NCI-H446 (cell line): ENCODE measurements at regions not wholly inside any gene's neighbourhood (a gene's known extent, or its start where the extent isn't known, plus 50 kb on each side); places are given as distances from the start of the nearest gene placed in this dataset.
"Not testable (repeated sequence)": the region's sequence is repeated elsewhere in the genome, so short reads cannot be mapped to it uniquely, and the experiment has no call there.

Experiments used
- DNase-seq, 2 experiments: peaks; one replicate each; lab custom pipeline; 2025; lab: John Stamatoyannopoulos, UW

DNA sequence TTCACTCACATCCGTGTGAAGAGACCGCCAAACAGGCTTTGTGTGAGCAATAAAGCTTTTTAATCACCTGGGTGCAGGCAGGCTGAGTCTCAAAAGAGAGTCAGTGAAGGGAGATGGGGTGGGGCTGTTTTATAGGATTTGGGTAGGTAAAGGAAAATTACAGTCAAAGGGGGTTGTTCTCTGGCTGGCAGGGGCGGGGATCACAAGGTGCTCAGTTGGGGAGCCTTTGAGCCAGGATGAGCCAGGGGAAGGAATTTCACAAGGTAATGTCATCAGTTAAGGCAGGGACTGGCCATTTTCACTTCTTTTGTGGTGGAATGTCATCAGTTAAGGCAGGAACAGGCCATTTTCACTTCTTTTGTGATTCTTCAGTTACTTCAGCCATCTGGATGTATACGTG, 210.3 kb upstream of the ELL2 start:
- DNase-seq: not testable (repeated sequence)

DNA sequence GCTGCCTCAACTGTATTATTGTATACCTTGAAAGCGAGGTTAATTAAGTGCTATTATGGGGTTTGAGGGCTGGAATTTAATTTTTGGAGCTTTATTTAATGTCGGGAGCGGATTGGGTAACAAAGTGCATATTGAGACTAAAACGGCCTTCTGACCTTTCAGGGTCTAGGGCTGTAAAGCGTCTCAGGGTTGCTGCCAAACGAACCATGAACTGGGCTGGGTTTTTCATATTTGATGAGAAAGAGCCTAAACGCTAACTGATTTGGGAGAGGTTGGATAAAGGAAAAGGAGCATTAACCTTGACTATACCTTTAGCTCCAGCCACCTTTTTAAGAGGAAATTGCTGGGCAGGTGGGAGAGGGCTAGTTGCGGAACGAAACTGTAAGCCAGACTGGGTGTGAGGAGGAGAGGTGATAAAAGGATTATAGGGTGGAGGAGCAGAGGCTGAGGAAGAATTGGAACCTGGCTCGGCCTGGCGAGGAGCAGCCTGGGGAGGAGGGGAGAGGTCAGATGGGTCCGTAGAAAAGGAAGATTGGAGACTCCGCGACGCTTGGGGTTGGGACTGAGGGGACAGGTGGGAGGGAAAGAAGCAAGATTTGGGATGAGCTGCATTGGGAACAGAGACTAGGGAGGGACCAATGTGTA, 209.0 kb upstream of the ELL2 start:
- not testable (repeated sequence) for DNase-seq

DNA sequence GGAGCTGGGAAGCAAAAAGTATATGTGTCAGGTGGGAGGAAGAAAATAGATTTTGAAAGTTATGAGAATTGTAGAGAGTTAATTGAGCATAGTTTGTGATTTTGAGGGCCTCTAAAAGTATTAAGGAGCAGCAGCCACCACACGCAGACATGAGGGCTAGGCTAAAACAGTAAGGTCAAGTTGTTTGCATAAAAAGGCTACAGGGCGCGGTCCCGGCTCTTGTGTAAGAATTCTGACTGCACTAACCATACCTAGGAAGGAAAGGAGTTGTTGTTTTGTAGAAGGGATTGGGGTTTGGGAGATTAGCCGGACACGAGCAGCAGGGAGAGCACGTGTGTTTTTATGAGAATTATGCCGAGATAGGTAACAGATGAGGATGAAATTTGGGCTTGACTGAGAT, 207.2 kb upstream of the ELL2 start:
- DNase-seq: not testable (repeated sequence)

DNA sequence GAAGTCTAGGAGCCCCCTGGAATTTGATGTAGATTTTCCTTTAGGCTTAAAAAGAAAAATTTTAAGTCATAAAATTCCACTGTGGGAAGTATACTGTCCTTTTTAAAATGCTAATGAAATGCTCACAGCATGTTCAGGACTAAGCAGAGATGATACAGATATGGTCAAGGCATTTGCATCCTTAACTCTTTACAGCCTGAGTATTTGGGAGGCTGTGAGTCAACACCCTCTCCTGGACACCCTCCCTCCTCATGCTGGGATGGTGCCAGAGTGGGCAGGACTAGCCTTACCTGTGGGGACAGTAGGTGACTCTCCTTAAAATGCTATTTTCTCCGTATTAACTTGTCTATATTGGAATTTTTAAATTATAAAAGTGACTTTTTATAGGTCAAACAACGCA, 197.4 kb upstream of the ELL2 start:
- no peak for DNase-seq

DNA sequence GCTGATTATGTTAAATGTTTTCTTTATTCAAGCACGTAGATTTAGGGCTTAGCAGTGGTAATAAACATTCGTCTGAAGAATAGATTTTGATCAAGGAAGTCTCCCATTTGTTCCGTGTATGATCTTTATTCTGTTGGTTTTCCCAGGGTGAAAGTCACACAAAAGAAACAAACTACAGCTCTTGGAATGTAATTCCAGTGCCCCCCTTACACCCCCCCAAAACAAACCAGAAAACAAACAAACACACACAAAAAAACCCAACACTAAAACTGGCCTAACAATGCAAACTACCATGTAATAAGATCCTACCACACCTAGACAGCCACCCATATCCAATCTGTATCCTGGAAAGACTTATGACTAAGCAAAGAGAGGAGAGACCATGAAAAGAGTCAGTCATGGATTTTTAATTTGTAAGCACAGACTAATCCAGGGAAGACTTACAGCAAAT, 196.2 kb upstream of the ELL2 start:
- no peak for DNase-seq

DNA sequence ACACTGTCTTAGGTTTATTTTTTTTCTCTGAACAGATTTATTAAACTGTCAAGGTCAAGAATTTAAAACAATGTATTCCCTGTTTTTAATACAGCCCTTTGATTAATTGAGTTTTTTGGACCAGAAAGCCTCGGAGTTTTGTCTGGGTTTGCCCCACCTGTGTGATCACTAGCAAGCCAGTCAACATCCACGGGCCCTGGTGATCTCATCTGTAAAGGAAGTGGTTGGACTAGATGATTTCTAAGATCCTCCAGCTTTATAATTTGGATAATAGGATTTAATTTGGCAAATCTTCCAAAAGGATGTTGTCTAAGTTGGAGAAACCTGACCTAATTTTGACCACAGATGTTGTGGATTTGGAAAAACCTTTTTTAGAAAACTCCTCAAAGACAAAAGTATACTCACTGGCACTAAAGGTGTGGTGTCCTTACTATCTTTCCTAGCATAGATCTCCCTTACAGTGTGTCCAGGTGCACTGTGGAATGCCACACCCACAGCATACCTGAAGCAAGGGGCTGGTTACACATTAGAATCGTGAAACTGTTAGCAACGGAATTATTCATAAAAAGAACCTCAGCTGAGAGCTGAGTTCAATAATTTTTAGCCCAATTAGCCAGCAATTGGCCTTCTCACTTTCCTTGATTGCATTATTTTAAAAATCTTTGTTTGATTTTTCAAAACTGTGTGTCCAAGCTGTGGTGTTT, 195.6 kb upstream of the ELL2 start:
- DNase-seq: no peak

DNA sequence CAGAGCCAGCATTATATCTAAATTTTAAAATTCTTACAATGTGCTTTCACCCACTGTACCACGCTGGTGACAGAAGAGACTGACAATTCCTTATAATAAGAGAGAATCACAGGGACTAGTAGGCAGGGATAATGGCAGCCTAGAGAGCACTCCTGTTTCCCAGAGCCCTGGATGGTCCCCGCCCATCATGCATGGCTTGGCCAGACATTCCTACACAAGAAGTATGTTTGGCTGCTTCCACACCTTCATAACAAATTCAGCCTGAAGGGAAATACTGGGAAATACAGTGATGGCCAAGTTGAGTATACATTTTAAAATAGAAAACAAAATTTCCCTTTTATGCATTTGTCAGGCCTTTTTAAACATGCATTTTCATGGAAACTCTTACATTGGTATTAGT, 193.5 kb upstream of the ELL2 start:
- DNase-seq: no peak

DNA sequence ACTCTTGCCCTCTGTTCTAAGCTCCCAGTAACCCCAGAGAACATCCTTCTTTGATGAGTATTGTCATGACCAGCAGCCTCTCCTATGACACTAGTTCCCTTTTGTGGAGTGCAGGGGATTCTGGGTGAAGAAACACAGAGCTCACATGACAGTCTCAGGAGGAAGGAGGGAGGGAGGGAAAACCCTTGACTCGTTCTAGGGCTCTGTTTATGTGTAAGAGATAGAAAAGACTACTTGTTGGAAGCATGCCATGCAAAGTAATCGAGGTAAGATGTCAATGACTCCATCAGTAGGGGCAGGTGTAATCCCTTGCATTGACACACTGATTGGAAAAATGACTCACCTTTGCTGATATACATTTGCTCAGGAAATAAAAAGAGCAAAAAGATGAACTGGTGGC, 190.2 kb upstream of the ELL2 start:
- no peak for DNase-seq

DNA sequence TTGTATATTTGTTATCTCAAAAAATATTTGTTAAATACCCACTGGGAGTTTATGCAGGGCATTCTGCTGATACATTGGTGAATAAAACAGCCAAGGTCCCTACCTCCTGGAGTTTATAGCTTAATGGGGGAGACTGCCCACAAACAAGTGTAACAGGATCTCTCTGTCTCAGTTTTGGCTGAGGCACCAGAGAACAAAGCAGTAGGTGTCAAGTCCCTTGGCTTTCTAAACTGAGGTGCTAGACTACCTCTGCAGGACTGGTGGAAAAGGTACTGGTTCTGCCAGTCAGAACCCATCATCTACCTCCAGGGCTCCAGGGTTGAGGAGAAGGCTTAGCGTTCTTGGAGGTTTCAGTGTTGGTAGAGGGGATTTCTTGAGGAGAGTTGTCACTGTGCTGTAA, 188.4 kb upstream of the ELL2 start:
- DNase-seq: no peak

DNA sequence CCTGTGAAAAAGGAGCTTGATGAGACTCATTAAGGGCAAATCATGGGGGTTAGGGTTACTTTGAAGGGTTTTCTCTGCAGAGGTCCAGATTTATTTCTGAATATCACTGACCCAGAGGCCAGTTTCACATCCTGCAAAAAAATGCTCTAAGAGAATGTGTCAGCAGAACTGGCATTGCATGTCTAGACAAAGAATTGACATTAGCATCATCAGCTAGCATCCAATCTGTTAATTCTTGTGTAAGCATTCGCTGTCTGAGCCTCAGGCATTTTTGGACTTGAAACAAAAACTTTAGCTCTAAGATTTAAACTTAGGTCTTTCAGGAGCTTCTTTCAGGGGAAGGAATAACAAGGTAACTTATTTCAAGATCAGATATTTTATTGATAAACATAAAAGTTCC, 187.9 kb upstream of the ELL2 start:
- no peak for DNase-seq

DNA sequence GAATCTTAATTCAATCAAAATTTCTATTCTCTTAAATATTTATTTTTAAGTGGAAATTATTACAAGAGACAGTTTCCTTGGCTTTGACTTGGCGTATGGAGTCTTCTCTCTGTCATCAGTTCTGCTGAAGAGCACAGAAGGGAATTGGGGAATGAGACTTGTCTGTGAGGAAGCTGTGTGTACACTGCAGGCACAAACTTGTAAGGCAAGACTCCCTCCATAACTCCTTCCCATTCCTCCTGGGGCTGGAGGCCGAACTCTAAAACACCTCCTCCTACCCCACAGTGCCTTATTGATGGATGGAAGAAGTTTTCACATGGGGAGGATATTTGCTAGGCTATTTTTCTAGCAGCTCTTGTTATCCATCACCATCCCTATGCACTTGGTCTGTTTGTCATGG, 187.4 kb upstream of the ELL2 start:
- DNase-seq: no peak

DNA sequence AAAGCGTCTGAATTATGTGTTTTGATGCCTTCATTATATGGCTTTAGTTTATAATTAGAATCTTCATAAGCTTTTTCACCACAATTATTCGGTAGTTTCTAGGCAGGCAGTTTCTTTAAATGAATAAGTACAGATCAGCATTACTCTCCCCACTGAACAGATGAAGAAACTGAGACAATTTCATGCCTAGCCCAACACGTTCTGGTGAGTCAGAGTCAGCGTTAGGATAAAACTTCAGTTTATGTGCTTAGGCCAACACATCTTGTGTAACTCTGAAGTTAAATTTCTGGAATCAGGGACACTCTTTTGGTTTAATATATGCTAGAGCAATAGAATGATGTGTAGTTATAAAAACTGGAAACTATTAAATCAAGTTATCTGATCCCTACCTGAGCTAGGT, 186.7 kb upstream of the ELL2 start:
- DNase-seq: no peak

DNA sequence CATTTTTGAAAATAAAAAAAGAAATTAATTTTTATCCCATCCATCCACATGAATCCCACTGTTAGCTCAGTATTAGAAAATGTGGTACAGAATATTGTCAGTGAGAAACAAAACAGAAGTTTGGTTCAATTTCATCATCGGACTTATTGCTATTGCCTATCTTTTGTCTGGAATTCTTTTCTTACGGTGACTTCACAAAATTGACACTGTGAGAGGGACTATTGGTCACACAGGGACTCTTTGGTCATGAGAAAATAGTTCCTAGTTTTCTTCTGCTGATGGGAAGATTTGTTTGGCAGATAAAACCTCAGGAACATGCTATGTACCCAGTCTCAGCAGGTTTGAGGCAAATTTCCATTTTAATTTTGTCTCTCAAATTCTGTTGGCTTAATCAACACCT, 186.2 kb upstream of the ELL2 start:
- no peak for DNase-seq

DNA sequence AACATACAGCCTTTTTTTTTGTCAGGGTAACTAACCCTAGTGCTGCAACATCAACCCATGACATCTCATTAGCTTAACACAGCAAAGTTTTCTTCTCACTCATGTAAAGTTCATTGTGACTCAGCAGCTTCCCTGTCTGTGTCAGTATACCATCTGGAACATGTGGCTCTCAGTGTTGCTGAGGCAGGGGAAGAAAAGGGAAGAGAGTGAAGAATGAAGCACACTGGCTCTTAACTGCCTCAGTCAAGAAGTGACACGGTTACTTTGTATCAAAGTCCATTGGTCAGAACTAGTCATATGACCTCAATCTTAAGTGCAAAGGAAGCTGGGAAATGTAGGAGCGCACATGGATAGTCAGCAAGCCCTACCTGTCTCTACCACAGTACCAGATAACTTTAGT, 185.0 kb upstream of the ELL2 start:
- DNase-seq: no peak

DNA sequence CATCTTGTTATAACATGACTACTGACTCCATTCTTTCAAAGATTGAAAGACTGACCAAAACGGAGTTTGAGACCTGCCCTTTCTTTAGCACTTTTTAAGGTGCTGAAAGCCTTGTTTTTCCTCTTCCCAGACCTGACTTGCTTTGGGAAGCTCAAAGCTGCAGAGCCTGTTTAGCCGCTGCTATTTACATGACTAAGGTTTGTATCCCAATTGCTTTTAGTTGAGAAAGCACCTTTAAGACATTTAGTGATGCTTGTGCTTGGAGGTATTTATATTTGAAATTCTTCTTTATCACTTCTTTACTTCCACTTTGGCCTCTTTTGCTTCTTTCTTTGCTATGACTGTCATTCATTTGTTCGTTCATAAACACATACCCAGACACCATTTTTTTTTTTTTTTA, 182.6 kb upstream of the ELL2 start:
- DNase-seq: no peak

DNA sequence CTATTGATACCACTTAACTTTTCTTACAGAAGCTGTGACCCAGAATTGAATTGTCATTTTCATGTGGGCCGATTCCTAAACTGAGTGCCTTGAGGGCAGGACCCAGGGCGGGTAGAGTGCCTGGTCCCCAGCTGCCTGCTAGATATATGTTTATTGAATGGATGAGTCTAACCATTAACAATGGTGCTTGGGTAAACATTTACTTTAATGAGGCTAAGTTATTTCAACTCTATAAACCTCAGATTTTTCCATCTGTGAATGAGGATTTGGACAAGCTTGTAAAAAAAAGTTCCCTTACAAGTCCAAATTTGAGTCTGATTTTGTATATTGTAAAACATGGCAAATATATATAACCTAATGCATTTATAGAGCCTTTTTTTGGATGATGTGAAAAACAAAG, 181.8 kb upstream of the ELL2 start:
- no peak for DNase-seq

DNA sequence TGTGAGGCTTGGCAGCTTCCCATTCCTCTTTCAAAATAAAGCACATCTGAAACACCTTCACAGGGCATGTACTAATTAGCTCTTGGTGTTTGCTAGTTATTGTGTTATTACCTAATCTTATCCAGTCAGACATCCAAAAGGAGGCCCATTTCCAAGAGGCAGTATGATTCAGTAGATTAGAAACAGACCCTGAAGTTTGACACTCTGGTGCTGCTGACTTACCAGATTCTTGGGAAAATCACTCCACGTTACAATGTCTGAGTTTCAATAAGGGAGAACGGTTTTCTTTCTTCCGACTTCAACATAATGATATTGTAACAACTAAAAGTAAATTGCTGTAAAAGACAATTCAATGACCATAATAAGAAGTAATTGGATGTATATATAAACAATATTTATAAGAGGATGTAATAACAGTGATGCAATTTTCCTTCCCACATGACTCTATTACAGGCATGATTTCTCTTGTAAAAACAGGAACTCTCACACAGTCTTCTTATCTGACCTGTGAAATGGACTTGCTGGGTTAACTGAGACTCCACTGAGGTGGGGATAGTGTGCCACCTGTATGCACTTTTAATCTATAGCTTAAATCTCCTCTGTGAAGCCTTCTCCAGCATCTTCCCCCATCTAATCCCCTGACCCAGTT, 181.3 kb upstream of the ELL2 start:
- no peak for DNase-seq

DNA sequence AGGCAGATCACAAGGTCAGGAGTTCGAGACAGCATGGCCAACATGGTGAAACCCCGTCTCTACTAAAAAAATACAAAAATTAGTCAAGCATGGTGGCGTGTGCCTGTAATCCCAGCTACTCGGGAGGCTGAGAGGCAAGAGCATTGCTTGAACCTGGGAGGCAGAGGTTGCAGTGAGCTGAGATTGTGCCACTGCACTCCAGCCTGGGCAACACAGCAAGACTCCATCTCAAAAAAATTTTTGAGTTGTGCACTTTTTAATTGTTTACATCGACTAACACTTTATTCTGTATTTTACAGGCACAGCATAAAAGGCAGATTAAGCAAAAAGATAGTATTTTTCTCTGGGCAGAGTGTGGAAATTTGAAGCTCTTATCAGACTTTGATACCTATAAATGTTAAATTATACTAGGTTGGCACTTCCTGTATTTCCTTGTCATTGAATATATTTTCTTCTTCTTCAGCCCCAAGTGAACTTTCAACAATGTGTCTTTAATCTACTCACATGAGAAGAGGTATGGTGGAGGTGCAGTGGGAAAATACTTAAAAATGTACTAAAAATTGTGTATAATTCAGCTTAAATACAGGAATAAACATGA, 180.6 kb upstream of the ELL2 start:
- no peak for DNase-seq

DNA sequence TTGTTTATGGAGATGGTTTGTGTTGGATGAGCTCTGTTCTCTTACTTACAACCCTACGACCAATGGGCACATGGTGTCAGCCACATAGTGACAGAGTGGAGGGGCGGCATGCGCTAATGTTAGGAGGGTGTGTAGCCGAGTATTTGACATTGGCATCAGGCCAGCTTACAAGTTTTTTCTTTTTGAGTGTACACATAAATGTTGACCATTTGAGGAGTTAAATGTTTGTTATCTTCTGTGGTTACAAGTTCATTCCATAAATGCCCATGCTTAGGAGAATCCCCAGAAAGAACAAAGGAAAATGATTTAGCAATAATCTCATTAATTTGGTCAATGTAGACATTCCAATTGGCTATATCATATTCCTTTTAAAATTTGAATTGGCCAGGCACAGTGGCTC, 180.1 kb upstream of the ELL2 start:
- no peak for DNase-seq

DNA sequence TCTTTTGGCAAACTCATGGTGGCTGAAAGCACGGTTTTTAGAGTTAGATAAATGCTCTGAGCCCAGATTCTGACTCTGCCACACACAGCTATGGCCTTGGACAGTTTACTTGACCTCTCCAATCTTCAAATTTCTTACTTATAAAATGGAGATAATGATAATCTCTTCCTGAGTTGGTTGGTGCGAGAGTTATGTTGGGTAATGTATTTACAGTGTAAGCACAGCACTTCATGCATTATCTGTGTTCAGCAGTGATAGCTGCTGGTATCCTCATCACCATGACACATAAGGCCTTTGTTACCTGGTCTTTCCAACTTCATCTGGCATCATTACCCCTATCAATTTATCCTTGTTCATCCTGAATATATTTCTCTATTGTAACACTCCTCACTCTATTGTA, 178.8 kb upstream of the ELL2 start:
- no peak for DNase-seq

DNA sequence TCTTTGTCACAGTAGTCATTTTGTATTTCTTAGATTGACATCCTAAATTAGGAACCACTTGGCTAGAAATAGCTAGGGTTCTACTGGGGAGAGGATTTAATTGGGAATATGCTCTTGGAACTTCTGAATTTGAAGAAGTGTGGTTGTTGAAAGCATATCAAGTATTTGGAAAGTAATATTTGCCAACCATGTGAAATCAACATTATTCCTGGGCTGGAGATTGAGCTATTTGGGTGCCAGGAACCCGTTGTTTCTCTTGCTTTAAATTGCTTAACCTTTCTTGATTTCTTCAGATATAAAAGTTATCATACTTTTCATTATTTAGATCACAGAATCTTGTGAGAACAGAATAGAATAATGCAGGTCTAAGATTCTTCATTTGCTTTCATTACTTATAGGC, 178.4 kb upstream of the ELL2 start:
- DNase-seq: no peak

DNA sequence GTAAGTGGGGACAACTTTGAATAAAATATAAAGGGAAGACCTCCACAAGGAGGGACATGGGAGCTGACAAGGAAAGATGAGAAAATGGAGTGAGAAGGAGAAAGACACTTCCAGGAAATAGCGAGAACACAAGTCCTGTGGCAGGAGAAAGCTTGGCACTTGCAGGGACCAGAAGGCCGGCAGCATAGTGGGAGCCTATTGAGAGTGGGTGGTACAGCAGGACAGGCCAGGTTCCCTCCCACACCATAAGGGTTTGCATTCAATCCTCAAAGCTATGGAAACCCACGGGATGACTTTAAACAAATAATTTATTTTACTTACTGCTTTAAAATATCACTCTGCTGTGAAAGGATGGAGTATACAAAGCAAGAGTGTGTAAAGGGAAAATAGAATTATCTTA, 173.2 kb upstream of the ELL2 start:
- no peak for DNase-seq
